Right lobe of liver (tissue), 6 donors: ENCODE measurements at regions not wholly inside any gene's neighbourhood (a gene's known extent, or its start where the extent isn't known, plus 50 kb on each side); places are given as distances from the start of the nearest gene placed in this dataset.

ENCODE experiments used
- ATAC-seq, 4 donors: fragments of 200-7000 bp; cut with Tn5 transposase; one replicate each; pipeline ENCODE4 v1.9.1; 2020; ENCODE audit warnings: mild to moderate bottlenecking in 4 of 4, moderate library complexity in 4 of 4
- DNase-seq, 3 donors: peaks; one replicate each; pipeline ENCODE4 v3.0.0-alpha.2; 2020
- H3K27ac ChIP-seq, 3 donors: fragments of 200-600 bp; one replicate each; pipeline ENCODE4 v1.8.0; 2022
- H3K27me3 ChIP-seq, 2 donors: fragments of 200-600 bp; one replicate each; pipeline ENCODE4 v1.8.0; 2022
- H3K36me3 ChIP-seq, 4 donors: fragments of 200-600 bp; sonication (generic) in 1 of 4; one replicate each; pipeline versions ENCODE4 v1.5.1 to v1.8.0; 2017 to 2022; ENCODE audit warnings: control low read depth in 1 of 4
- H3K4me1 ChIP-seq, 4 donors: fragments of 200-600 bp; sonication (generic) in 1 of 4; one replicate each; pipeline versions ENCODE4 v1.5.1 to v1.8.0; 2017 to 2022; ENCODE audit warnings: control low read depth in 1 of 4
- H3K4me3 ChIP-seq, 3 donors: fragments of 200-600 bp; one replicate each; pipeline ENCODE4 v1.8.0; 2022
- H3K9me3 ChIP-seq, 4 donors: fragments of 200-600 bp; sonication (generic) in 1 of 4; one replicate each; pipeline versions ENCODE4 v1.5.1 to v1.8.0; 2017 to 2022; ENCODE audit warnings: control low read depth in 1 of 4
- POLR2A ChIP-seq: fragments of 450-650 bp; IDR thresholded peaks from one replicate; pipeline ENCODE4 v1.6.1; 2017; ENCODE audit warnings: antibody characterized with exemption, mild to moderate bottlenecking
- WGBS: methylation state at CpG from one replicate; pipeline ENCODE4 v1.1.6; 2018; ENCODE audit warnings: low coverage, low lambda C conversion rate; ENCODE audit not compliant: insufficient coverage; ENCODE audit errors: missing lambda C conversion rate; 5-methylcytosine and 5-hydroxymethylcytosine counted together
- intact Hi-C, 2 donors: fragments of 100-400 bp; cut with DNase I; formaldehyde crosslinking; loops; one replicate each; pipeline versions ENCODE4 v1.11.2 to v1.14.1; 2022
- TF ChIP-seq, protein P1 (sequence below), 4 donors: fragments of 200-600 bp in 3 of 4; fragments of 450-650 bp in 1 of 4; IDR thresholded peaks; one replicate each; pipeline versions ENCODE4 v1.5.1 to v1.8.0; 2016 to 2022; ENCODE audit warnings: antibody characterized with exemption in 4 of 4, mild to moderate bottlenecking in 2 of 4
- donor health status: DM: no; HTN: yes; CAD: no.
- donor health status: DM: no; HTN: no; CAD: no.
- donor health status: DM: no; HTN: no; CAD: no.
- donor health status: DM: no; HTN: yes; CAD: no.
- donor health status: DM: no; HTN: yes; CAD: no.

DNA sequence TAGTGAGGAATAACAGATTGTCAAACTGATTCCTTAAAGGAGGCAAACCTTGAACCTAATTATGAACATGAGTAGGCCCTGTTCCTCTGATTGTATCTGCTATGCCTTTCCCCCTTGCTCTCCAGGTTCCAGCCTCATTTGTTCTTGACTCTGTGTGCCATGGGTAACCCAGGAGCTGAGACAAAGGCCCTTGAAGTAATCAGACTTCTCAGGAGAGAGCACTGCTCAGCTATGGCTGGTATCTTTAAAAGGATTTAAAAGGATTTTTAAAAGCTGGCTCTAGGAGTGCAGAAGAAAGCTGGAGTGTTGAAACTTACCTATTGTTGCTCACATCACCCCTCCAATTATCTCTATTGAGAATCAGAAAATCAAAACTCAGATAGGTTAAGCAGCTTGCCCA, 1565.5 kb upstream of the AGA start:
- no peak for DNase-seq
- Histone ChIP-seq H3K36me3 (no peaks in the 10 kb centered on the region), H3K9me3 (no peaks in the 10 kb centered on the region), H3K4me1 (no peaks in the 10 kb centered on the region), H3K27ac (no peak overlapping the region), H3K4me3 (no peak overlapping the region), H3K27me3 (no peaks in the 10 kb centered on the region)
- no peak for ATAC-seq
- TF ChIP-seq POLR2A = no peak
- TF ChIP-seq, protein P1, sequence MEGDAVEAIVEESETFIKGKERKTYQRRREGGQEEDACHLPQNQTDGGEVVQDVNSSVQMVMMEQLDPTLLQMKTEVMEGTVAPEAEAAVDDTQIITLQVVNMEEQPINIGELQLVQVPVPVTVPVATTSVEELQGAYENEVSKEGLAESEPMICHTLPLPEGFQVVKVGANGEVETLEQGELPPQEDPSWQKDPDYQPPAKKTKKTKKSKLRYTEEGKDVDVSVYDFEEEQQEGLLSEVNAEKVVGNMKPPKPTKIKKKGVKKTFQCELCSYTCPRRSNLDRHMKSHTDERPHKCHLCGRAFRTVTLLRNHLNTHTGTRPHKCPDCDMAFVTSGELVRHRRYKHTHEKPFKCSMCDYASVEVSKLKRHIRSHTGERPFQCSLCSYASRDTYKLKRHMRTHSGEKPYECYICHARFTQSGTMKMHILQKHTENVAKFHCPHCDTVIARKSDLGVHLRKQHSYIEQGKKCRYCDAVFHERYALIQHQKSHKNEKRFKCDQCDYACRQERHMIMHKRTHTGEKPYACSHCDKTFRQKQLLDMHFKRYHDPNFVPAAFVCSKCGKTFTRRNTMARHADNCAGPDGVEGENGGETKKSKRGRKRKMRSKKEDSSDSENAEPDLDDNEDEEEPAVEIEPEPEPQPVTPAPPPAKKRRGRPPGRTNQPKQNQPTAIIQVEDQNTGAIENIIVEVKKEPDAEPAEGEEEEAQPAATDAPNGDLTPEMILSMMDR (IDR thresholded peaks at IDR 0.05) = no peak
- intact Hi-C loops = no loop called here

DNA sequence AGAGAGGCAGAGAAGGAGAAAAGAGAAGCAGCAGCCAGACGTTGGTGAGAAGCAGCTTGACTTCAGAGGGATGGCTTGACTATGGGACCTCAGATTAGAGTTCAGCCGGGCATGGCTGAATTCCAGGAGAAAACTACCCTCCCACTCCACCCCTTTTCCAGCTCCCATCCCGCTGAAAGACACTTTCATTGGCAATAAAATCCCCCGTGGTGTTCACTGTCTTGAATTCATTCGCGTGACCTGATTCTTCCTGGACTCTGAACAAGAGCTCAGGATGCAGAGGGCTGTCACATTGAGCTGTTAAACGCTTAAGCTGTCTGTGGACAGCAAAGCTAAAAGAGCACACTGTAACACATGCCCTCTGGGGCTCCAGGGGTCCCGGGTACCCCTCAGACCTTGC, 1575.3 kb upstream of the AGA start:
- DNase-seq (no peak), ATAC-seq (no peak)
- no peak for TF ChIP-seq POLR2A
- TF ChIP-seq, protein P1 (IDR thresholded peaks at IDR 0.05) = no peak
- 65% methylated on average over 8 of the region's 8 CpGs for WGBS
- H3K4me3 ChIP-seq = no peak overlapping the region
- no peaks in the 10 kb centered on the region for H3K4me1 ChIP-seq
- no peaks in the 10 kb centered on the region for H3K36me3 ChIP-seq
- intact Hi-C loops = no loop called here
- H3K9me3 ChIP-seq = no peaks in the 10 kb centered on the region
- H3K27ac ChIP-seq = no peak overlapping the region
- H3K27me3 ChIP-seq = no peaks in the 10 kb centered on the region

DNA sequence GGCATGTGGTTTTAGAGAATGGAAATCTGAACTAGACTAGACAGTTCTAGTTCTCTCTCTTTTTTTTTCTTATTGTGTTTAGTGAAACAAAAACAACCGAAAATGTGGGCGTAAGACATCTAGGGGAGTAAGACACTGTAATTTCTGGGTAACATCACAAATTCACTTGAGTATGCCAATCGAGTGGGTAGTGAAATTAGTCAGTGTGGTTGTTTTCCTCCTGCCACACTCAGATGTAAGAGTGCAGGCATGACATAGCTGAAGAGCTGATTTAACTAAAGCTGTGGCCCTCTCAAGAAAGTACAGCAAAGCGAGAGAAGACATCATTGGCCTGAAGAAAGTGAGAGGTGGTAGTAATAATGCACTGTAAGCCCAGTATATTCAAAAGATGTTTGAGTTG, 1585.3 kb upstream of the AGA start:
- 47% methylated on average over 4 of the region's 4 CpGs for WGBS
- no peaks in the 10 kb centered on the region for H3K27me3 ChIP-seq
- H3K4me3 ChIP-seq = no peak overlapping the region
- H3K36me3 ChIP-seq = no peaks in the 10 kb centered on the region
- intact Hi-C loops = no loop called here
- DNase-seq = no peak
- no peak for ATAC-seq
- TF ChIP-seq, protein P1 (IDR thresholded peaks at IDR 0.05) = no peak
- no peak for TF ChIP-seq POLR2A
- no peaks in the 10 kb centered on the region for H3K9me3 ChIP-seq
- H3K27ac ChIP-seq = no peak overlapping the region
- H3K4me1 ChIP-seq = no peaks in the 10 kb centered on the region

DNA sequence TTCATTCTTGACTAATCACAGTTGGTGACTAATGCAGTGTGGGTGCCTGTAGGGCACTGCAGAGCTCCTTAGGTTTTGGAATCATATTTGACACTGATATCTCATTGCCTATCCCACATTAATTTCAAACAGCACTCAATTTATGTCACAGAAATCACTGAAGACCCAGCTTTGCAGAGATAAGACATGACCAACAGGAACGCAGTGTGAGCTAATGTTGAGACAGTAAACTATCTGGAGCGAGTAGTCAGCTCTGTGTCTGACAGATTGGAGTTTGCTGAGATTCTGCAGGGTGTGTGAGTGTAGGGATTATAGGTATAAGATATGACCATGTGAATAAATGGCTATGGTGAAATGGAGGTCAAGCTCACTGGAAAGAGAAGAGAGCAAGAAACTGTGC, 1586.1 kb upstream of the AGA start:
- H3K4me1 ChIP-seq = no peaks in the 10 kb centered on the region
- no peak for DNase-seq
- no peak overlapping the region for H3K27ac ChIP-seq
- H3K36me3 ChIP-seq = no peaks in the 10 kb centered on the region
- no peaks in the 10 kb centered on the region for H3K27me3 ChIP-seq
- H3K4me3 ChIP-seq = no peak overlapping the region
- intact Hi-C loops = no loop called here
- no peaks in the 10 kb centered on the region for H3K9me3 ChIP-seq
- WGBS = 31% methylated on average over 2 of the region's 2 CpGs
- no peak for TF ChIP-seq POLR2A
- TF ChIP-seq, protein P1 (IDR thresholded peaks at IDR 0.05) = no peak
- no peak for ATAC-seq

DNA sequence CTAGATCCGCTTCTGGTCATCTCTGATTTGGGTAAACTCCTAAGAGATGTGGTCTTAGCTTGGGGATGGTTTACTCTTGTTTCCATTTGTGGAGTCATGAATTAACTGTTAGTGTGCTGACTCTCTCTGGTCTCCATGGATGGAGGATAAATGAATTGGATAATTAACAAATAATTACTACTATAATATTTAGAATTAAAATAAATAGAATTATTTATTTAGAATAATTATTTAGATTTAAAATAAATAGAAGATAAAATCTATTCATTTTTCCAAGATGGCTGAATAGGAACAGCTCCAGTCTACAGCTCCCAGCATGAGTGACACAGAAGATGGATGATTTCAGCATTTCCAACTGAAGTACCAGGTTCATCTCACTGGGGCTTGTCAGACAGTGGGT, 1587.4 kb upstream of the AGA start:
- intact Hi-C loops = no loop called here
- Histone ChIP-seq H3K27ac (no peak overlapping the region), H3K36me3 (no peaks in the 10 kb centered on the region), H3K4me1 (no peaks in the 10 kb centered on the region), H3K9me3 (no peaks in the 10 kb centered on the region), H3K27me3 (no peaks in the 10 kb centered on the region), H3K4me3 (no peak overlapping the region)
- ATAC-seq (no peak), DNase-seq (no peak)
- TF ChIP-seq POLR2A = no peak
- TF ChIP-seq, protein P1 (IDR thresholded peaks at IDR 0.05) = no peak
- WGBS = 19% methylated on average over 1 of the region's 1 CpG
